NCI-H1105 treated with DMSO at 0.1 percent for 48 hours (cell line): ENCODE measurements at regions not wholly inside any gene's neighbourhood (a gene's known extent, or its start where the extent isn't known, plus 50 kb on each side); places are given as distances from the start of the nearest gene placed in this dataset.

Source experiments
- DNase-seq: peaks from one replicate; lab custom pipeline; 2025; lab: John Stamatoyannopoulos, UW

DNA sequence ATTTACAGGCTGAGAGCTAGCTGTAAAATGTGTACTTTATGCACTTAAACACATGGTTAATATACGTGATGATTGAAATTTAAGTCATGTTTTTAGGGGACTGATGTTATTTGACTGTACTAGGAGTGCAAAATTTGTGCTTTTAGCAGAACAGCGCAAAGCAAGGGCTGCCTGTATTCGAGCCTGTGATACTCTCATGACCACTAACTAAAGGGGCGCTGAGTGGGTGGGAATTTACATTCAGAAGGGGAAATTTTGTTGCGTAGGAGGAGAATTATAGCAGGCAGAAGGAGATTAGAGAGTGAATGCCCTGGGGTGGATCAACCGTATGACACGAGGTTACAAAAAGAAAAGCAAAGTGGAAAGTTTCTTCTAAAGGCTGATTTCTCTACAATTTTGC, 271.8 kb upstream of the HTR2A start:
- no peak for DNase-seq

DNA sequence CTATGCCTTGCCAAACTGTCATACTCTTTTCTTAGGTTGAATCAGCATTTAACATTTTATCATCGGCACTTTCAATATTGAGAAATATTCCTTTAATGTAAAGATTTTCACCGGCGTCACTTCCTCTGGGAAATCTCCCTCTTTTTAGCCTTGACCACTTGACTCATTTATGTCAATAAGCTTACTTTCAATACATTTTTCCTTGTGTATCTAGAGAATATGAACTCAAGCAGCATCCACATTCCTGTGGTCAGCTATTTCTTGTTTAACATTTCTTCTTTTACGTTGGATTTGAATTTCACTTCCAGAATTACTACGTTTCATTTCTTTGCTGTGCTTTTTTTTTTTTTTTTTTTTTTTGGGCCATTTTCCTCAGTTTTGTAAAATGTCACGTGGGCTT, 271.2 kb upstream of the HTR2A start:
- DNase-seq, result no peak

DNA sequence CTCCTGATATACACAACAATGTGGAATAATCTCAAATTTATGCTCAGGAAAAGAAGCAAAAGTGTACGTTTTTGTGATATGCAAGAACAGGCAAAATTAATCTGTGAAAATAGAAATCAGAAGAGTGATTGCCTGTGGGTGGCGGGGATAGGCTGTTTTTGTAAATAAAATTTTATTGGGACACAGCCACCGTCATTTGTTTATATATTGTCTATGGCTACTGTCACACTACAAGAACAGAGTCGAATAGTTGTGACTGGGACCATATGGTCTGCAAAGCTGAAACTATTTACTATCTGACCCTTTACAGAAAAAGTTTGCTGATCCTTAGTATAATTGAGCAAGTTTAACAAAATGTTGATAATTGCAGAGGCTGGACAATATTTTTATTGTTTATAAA, 269.5 kb upstream of the HTR2A start:
- no peak for DNase-seq

DNA sequence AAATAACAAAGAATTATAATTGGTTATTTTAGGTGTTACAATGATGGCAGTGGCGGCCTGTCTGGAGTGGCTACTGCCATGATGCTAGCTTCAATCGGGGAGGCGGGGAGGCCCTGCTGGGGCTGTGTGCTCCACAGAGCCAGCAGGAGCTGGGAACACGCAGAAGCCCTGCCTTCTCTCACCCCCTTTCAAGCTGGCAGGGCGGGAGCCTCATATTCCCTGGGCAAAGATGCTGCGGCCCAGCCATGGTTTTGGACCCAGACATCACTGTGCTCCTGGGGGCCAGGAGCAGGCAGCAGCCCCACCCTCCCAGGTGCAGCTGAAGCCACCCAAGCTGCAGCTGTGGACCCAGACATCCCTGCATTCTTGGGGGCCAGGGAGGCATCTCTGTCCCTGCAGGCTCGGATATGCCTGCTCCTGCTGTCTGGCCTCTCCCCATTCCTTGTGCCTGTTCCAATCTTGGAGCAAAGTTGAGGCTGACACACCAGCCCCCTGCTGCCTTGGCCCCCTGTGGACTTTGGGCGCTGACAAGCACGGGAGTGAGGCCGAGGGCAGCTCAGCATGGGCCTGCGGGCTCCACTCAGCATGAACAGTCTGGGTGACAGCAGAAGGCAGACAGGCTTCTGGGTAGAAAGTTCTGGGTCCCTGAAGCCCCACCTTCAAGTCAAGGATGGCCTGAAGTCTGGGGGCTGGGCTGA, 263.1 kb upstream of the HTR2A start:
- DNase-seq, result no peak

DNA sequence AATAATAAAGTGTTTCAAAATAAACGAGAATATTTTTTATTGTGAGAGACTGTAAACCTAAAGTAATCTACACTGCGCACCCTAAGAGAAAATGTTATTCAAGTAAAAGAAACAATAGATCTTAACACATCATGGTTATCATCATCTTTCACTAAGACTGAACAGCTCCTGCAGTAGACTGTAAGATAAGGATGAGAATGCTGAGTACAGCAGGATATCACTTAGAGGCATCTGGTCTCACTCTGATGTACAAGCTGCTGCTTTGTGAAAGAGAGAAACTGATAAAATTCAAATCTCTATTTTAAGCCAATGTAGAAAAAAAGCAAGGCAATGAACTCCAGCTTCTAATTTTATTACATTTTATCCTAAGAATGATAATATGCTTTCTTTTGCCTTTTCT, 261.7 kb upstream of the HTR2A start:
- DNase-seq, result no peak

DNA sequence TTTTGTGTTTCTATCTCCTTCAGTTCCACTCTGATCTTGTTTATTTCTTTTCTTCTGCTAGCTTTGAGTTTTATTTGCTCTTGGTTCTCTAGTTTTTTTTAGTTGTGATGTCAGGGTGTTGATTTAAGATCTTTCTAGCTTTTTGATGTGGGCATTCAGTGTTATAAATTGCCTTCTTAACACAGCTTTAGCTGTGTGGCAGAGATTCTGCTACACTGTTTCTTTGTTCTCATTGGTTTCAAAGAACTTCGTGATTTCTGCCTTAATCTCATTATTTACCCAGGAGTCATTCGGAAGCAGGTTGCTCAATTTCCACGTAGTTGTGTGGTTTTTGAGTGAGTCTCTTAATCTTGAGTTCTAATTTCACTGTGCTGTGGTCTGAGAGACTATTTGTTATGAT, 251.7 kb upstream of the HTR2A start:
- no peak for DNase-seq

- DNase-seq, result no peak
Observed at GRCh38 chr13:47147812-47148119, 250.9 kb upstream of the HTR2A start.

DNA sequence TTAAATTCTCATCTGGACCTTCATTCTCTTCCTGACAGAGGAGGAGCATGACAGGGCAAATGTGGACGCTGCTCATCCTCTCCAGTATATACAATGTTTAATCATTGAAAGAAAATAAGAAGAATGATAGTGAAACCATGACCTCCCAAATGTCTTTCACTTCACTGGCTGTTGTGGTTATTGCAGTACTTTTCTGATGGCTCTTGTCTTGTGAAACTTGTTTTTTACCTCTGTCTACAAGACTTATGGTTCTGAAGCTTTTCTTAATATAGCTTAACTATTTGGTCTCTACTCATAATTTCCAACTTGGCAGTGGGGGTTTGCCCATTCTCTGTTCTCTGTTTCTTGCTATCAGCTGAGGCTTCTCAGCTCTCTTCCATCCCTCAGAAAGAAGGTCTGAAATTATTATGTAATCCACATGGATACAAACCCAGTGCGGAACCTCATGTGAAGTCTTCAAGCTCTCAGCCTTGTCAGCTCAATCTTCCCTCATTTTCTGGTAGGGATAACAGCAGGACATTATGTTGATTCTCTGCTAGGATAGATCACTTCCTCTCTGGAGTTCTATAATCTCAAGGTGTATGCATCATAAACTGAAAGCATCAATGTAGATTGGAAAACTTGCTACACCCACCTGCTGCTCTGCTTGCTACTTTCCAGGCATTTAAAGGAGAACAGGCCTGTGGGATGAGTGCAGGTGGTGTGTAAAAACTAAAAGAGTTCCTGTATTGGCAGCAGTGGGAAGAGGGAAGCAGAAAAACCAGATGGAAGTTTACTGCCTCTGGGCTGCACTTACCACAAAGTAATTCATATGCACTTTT, 250.3 kb upstream of the HTR2A start:
- DNase-seq, result no peak

- DNase-seq, result no peak
Observed at GRCh38 chr13:47146136-47146535, 249.3 kb upstream of the HTR2A start.

- no peak for DNase-seq
Observed at GRCh38 chr13:47144782-47145181, 247.9 kb upstream of the HTR2A start.

- no peak for DNase-seq
Observed at GRCh38 chr13:47142105-47142504, 245.3 kb upstream of the HTR2A start.

DNA sequence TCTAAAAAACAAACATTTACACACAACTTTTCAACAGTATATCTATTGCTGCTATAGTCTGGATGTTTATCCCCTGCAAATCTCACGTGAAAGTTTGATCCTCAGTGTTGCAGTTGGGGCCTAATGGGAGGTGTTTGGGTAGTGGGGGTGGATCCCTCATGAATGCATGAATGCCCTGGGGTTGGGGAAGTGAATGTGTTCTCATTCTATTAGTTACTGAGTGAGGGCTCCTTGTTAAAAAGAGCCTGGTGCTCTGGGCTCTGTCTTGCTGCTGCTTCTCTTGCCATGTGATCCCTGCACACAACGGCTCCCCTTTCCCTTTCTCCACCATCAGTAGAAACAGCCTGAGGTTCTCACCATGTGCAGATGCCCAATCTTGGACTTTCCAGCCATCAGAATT, 242.7 kb upstream of the HTR2A start:
- DNase-seq, result no peak

DNA sequence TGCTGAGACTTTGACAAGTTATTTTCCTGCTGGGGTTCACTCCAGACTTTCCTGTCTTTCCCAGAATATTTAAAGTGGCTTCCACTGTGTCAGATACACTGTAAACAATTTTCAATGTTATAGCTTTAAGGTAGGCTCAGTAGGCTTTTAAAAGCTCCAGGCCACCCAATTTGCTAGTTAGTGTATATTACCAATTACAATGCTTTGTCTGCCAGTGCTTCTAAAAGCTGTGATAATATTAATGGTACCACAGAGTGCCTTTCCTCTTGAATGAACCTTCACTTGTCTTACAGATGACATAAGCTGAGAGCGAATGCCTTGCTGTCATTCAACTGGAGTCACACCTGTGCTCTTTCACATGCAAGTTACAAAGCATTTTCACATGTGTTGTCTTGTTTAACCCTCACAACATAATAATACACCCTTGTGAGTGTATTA, 239.7 kb upstream of the HTR2A start:
- DNase-seq, result no peak

DNA sequence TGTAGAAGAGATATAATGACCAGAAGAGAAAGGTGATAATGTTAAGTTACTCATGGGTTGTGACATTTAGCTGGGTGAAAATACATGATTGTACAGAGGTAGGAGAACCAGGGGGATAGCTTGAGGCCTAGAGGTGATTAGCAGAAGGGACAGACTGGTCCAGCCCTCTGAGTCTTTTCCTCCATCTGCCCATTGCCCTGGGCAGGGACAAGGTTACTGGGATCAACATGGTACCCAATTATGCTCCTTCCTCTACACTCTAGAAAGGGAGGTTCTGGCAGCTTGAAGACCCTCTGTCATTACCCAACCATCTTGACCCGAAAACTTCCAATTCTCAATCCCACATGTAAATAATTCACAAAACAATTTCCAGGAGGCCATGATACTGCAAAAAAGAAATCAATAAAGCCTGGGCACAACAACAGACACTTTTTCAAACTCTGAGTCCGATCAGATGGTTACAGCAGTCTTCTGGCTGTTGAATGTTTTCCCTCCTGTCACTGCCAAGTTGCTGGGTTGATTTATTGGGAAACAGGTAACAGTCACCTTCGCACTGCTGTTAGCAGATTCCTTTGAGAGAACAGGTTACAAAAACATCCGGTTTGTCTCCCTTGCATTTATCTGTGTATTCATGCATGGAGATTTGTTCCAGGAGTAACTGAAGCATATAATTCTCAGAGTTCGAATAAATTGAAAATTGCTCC, 239.1 kb upstream of the HTR2A start:
- DNase-seq, result no peak

- DNase-seq, result no peak
Observed at GRCh38 chr13:47134939-47135489, 238.2 kb upstream of the HTR2A start.

GRCh38 chr13:47133011-47133445, 236.2 kb upstream of the HTR2A start:
- no peak for DNase-seq

DNA sequence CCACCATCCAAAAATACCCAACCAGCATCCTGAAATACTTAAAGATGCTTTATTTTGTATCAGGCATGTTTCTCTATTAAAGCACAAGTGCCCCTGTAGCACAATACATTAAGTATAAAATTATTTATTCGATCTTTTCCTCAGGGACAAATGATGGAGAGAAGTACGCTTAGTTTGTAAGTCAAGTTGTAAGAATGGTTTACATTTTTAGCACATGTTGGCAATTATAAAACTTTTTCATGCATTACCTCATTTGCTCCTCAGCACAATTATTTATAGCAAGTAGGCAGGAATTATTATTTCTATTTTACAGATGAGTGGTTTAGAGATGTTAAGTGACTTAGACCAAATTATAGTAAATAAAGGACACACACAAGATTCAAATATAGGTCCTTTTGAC, 232.6 kb upstream of the HTR2A start:
- no peak for DNase-seq

GRCh38 chr13:47126432-47126831, 229.6 kb upstream of the HTR2A start:
- DNase-seq, result no peak

DNA sequence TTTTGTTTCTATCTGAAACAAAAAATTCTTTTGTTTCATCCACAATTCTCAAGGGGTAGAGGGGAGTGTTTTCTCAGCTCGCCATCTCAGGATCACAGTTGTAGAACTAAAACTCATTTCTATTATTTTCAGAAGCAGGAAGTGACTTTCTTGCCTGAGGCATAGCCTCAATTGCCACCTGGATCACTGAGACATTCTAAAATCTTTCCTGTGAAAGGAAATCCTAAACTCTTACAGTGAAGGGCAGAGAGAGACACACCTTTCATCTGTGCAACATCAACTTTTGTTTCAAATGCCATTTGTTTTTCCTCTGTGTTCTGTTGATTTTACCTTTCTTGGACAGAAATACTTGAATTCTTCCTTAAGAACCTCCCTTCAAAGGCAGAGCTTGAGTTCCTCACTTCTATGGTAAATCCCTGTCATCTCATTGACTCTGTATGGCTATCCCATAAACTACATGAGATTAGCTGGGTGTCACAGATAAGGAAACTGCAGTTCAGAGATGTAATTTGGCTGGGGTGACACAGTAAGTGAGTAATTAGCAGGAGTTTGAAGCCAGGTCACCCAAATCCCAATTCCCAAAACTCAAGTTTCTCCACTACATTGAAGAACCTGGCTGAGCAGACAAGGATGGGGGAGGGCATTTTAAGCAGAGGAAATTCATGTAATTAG, 224.4 kb upstream of the HTR2A start:
- DNase-seq, result no peak

GRCh38 chr13:47120282-47120681, 223.4 kb upstream of the HTR2A start:
- DNase-seq, result no peak

- no peak for DNase-seq
Observed at GRCh38 chr13:47119575-47120235, 222.9 kb upstream of the HTR2A start.

GRCh38 chr13:47117268-47117667, 220.4 kb upstream of the HTR2A start:
- DNase-seq, result no peak
